ENCODE measurements at regions not wholly inside any gene's neighbourhood (a gene's known extent, or its start where the extent isn't known, plus 50 kb on each side); places are given as distances from the start of the nearest gene placed in this dataset.
A peak's percentile ranks its signal among the peaks of the same experiment; 100 is the strongest.
"Not testable (repeated sequence)": the region's sequence is repeated elsewhere in the genome, so short reads cannot be mapped to it uniquely, and the experiment has no call there.

DNA sequence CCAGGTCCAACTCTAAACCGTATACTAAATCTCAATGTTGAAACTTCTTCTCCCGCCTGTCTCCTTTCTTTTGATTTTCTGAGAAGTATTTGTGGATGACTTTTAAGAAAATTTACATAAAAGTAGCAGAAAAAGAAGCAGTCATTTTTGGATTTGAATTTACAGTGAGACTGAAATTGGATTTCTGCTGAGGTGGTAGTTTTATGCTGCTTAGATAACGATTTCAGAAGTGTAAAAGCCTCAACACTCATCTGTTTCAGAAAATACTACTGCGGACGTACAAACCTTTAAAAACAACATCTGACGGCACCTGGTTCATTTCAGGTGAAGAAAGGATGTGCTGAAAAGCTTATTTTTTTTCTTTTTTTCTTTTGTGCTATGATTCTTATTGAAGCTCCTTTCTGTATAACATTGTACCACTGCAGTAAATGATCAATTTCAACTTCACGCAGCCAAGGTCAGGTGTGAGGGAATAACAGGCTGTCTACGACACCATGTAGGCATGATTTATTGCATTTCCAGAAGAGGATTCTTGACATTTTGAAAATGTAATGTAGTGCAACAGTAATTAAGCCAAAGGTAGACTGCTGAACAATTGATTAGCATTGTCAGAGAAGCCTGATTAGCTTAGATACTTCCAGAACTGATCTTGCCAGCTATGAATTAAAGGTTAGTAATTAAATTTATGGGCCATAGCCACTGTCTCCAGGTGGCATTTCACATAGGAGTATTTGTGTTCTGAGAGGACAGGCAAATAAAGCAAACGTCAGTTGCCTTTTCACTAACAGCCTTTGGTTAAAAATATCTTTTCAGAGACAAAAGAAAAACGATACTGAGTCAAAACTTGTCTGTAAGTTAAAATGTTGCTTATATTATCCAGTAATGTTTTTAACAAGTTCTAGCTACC is 134.6 kb upstream of the KBTBD8 start:
- DNase-seq: no peak

GRCh38 chr3:66884659-66885058 is 113.4 kb upstream of the KBTBD8 start:
- no peak for DNase-seq

DNA sequence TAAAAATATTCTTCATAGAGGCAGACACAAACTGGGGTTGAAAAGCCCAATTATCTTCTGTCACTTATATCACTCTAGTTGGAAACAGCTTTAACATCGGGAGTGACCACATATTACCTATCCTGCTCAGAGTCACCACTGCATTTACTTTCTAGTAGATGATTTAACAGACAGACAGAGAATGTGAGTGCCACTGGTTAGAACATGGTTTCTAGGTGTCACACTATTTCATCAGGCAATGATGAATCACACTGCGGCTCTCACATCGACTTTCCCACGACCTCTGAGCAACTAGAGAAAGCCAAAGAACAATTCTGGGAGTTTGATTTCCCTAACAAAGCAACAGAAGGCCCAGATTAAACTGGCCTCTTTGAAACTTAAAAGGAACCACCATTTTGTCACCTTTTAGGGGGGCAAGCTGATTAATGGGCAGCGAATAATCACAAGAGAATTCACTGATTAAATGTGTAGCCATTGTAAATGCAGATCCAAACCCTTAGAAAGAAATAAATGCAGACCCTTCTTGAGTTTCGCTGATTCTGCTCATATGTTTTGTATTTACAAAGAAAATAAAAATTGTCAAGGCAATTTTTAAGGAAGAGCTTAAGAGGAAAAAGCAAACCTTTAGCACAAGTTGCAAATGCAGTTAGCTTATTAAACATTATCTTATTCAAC is 112.6 kb upstream of the KBTBD8 start:
- DNase-seq: no peak

GRCh38 chr3:66889750-66890494 is 108.2 kb upstream of the KBTBD8 start:
- DNase-seq: peak; percentile 10

DNA sequence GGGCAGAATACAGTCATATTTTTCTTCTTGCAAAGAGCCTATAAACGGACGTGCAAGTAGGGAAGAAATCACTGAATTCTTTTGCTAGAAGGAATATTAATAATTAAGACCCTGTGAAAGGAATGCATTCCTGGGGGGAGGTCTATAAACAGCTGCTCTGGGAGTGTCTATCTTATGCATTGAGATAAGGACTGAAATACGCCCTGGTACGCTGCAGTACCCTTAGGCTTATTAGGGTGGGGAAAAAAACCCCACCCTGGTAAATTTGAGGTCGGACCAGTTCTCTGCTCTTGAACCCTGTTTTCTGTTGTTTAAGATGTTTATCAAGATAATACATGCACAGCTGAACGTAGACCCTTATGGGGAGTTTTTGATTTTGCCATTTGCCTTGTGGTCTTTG is 100.0 kb upstream of the KBTBD8 start:
- DNase-seq: no peak

DNA sequence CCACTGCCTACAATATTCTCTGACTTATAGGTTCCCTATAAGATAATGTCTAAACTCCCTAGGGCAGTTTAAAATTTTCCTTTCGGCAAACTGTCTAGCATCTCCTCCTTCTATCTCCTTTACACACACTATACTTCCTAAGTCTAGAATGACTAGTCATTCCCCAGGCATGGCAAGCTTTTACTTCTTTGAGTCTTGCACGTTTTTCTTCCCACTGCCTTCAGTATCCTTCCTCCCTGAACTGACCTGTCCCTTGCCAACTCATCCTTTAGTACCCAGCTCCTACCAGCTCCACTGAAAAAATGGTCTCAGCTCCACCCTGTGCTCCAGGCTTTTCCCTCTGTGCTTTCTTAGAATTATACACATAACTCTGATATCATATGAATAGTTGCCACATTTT is 93.8 kb upstream of the KBTBD8 start:
- DNase-seq: no peak

DNA sequence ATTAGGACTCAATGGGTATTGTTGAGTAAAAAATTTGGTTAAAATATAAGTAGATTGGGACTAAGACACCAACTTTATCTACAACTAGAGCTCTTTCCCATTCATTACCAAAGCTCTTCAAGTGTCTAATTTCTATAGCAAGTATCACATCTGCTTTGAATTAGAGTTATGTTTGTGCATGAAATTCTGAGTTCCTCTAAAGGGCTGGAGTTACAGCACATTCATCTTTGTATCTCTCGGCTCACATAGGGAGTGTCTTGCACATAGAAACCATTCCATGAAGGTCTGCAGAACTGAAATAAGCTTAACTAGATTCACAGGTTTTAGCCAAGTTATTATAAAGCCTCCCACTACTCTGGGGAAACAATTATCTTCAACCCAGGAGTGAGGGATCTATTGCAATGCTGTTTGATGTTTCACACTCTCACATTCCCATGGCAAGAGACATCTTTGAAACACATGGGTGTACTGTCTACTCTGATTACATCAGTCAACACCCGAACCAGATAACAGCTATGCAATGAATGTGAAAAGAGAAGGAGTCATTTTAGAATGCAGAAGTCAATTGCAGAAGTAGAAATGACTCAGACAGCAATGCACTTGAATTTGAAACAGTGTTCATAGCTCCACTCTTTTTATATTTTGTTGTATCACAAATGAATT is 93.1 kb upstream of the KBTBD8 start:
- DNase-seq: no peak

- DNase-seq: no peak
Observed at GRCh38 chr3:66907136-66907535, 91.0 kb upstream of the KBTBD8 start.

GRCh38 chr3:66910266-66911055 is 87.6 kb upstream of the KBTBD8 start:
- no peak for DNase-seq

DNA sequence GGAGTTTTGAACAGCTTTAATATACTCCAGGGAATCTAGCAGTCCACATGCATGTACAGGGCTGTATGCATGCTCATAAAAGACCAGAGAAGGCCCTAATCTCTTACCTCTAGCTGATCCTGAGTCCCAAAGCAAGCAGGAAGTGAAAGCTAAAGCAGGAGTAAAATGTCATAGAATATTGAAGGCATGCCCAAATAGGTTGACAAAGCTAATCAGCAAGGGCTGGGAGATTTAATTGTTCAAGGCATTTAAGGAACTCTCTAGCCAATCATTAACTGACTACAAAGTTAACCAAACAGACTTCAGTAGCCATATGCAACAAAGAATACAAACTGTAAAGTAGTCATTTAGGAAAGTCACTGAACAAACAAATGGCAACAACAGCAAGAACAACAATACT is 85.8 kb upstream of the KBTBD8 start:
- no peak for DNase-seq

- no peak for DNase-seq
Observed at GRCh38 chr3:66922058-66922457, 76.0 kb upstream of the KBTBD8 start.

- no peak for DNase-seq
Observed at GRCh38 chr3:66923969-66924368, 74.1 kb upstream of the KBTBD8 start.

DNA sequence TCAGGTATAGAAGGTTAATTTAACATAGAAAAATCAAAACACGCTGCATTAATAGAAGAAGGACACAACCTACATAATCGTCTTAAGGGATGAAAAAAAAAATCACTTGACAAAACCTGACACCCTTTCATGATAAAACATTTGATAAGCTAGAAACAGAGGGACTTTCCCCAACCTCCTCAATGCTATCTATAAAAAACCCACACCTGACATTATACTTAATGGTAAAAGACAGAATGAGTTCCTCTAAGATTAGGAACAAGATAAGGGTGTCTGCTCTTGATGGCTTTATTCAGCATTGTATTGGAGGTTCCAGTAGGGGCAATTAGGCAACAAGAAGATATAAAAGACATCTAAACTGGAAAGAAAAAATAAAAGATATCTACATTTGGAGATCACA is 69.9 kb upstream of the KBTBD8 start:
- no peak for DNase-seq

DNA sequence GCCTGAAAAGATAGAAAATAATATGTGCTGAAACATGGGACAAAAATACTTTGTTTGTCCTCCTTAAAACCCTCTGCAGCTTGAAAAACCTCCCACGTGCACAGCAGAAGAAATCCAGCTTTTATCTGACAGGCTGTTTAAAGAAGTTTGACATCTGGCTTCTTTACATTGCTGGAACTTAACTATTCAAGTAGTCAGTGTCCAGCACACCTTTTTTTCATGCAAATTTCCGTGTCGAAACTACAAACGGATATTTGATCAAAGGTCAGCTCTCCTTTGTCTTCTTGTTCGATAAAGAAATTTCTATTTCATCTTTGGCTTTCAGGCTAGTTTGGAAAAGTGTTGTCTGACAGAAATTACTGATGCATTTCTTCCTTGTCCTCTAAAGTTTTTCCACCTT is 66.8 kb upstream of the KBTBD8 start:
- DNase-seq: no peak

DNA sequence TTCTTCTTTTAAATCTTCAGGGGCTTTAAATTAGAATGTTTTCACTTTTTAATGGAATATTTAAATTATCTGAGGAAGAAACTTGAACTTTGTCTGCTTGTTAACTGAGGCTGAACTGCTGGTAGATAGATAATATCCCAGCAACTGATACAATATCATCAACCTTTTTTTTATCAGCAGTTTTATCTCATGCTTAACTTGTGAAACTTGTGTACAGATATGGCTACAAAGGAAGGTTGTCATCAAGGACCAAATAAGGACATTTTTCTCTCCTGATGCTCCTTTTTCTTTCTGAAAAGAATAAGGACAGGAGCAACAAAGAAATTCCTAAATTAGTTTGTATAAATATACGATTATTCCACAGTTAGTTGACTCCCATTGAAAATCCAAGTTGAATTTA is 66.4 kb upstream of the KBTBD8 start:
- no peak for DNase-seq

DNA sequence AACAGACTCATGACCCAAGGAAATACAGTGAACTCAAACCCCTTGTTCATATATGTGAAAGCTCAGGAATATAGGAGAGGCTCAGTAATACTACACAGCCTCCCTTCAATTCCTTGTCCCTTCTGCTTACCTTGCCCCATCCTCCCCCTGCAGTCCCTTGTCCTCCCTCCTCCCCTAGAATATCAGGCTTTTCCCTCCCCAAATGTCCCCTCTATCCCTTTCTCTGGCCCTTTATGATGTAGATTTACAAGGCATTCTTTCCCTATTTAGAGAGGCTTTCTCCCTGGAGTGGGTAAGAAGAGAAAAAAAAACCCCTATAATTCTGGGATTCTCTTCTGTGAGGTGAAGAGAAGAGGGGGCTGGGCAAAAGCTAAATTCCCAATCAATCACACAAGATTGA is 64.9 kb upstream of the KBTBD8 start:
- no peak for DNase-seq

DNA sequence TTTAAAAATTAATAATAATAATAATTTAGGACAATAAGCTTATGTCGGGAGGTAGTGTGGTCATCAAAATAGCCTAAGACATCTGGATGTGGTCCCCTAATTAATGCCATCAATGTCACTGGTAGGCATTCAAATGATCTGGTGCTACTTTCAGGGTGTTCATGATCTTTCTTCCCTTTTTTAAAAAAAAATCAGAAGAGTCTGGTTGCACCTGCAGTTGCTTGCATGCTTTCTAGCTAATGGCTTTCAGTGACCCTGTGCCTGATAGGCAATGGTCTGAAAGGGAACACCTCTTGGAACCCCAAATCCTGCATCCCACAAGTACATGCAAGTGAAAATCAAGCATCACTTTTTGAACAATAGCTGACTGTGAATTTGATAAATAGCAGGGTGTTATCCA is 64.1 kb upstream of the KBTBD8 start:
- DNase-seq: no peak

DNA sequence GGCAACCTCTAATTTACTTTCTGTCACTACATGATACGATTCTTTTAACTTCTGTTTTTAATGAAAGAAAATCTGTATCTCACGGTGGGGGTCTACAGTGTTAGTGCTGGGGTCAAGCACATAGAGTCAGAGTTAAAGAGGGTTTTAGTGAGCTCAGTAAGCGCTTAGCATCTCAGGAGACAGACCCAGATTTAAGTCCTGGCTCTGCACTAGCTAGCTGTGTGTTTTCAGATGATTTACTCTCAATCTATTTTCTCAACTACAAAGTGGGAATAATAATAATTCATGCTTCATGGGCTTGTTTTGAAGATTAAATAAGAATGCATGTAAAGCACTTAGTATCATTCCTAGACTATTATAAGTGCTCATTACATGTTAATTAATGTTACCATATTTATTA is 63.4 kb upstream of the KBTBD8 start:
- DNase-seq: no peak

- not testable (repeated sequence) for DNase-seq
Observed at GRCh38 chr3:66937041-66937440, 61.1 kb upstream of the KBTBD8 start.

GRCh38 chr3:66938338-66938963 is 59.7 kb upstream of the KBTBD8 start:
- peak; percentile 58 for DNase-seq

GRCh38 chr3:66948041-66948440 is 50.1 kb upstream of the KBTBD8 start:
- DNase-seq: no peak
